ENCODE measurements at regions not wholly inside any gene's neighbourhood (a gene's known extent, or its start where the extent isn't known, plus 50 kb on each side); places are given as distances from the start of the nearest gene placed in this dataset.

DNA sequence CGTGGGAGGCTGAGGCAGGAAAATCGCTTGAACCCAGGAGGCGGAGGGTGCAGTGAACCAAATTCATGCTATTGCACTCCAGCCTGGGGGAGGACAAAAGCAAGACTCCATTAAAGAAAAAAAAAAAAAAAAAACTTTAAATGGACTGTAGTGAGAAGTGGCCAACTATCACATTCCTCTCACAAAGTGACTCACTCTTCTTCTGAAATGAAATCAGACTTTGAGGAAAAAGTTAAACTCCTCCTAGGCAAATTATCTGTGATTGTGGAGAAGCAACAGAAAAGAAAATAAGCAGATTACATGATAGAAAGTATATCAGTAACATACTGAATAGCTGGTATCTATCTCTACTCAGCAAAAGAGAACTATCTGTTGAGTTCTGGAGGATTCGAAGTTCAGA lies 234.3 kb upstream of the PHF14 start:
- Histone ChIP-seq H3K4ac (ENCODE audit: low read depth, low read length) (no peak overlapping the region), H3K27ac (ENCODE audit: insufficient read depth, low read length) (no peak overlapping the region), H3K27me3 (ENCODE audit: control insufficient read depth, insufficient read depth, low read length) (no peaks in the 10 kb centered on the region), H2AFZ (replicated peaks; ENCODE audit: low read length, poor library complexity) (no peak overlapping the region), H3K56ac (ENCODE audit: extremely low read depth, insufficient read depth, low read length) (no peak overlapping the region), H3K4me3 (ENCODE audit: insufficient read depth, low read depth, low read length) (no peak overlapping the region), H4K8ac (ENCODE audit: low read depth in 2 of 2, low read length in 2 of 2) (no peak overlapping the region), H3K4me1 (ENCODE audit: control insufficient read depth, insufficient read depth, low read length) (no peaks in the 10 kb centered on the region), H2AK5ac (ENCODE audit: low read depth, low read length) (no peak overlapping the region), H3K23ac (ENCODE audit: low read depth, low read length) (no peak overlapping the region), H3K79me1 (ENCODE audit: low read depth in 1 of 2, low read length in 2 of 2) (no peaks in the 10 kb centered on the region), H3K36me3 (ENCODE audit: control insufficient read depth, insufficient read depth, low read length) (no peaks in the 10 kb centered on the region), H4K5ac (ENCODE audit: low read depth, low read length) (no peak overlapping the region), H2BK5ac (ENCODE audit: low read depth, low read length, poor library complexity, severe bottlenecking) (no peak overlapping the region), H3K4me2 (ENCODE audit: low read depth, low read length) (no peak overlapping the region), H3K9me3 (ENCODE audit: control insufficient read depth, insufficient read depth, low read length) (peaks cover 13% of the 10 kb centered on the region; the same call in 1 of the 2 replicates), H3K18ac (ENCODE audit: low read depth, low read length) (no peak overlapping the region), H2AK9ac (replicated peaks; ENCODE audit: low read depth, low read length, poor library complexity) (no peak overlapping the region), H2BK120ac (ENCODE audit: low read depth, low read length) (no peak overlapping the region), H4K20me1 (ENCODE audit: insufficient read depth, low read length) (no peaks in the 10 kb centered on the region), H4K91ac (ENCODE audit: insufficient read depth, low read depth, low read length) (no peak overlapping the region), H3K14ac (replicated peaks; ENCODE audit: low read depth, low read length) (no peak overlapping the region), H3K9me1 (ENCODE audit: insufficient read depth, low read length) (no peaks in the 10 kb centered on the region), H3K9ac (ENCODE audit: low read depth, low read length) (no peak overlapping the region), H2BK15ac (ENCODE audit: low read depth, low read length) (no peak overlapping the region), H2BK20ac (ENCODE audit: low read depth, low read length) (no peak overlapping the region)
- WGBS, 2 experiments (ENCODE audit: extremely low coverage in 2 of 2, insufficient read length in 1 of 2) = no CpG with 5 or more reads among the region's 4 CpGs
- in situ Hi-C loops (cut with MboI; ENCODE audit: low sequenced_read_pairs) (no loop called here), dilution Hi-C loops (cut with HindIII; ENCODE audit: low sequenced_read_pairs, unreplicated experiment) (no loop called here), intact Hi-C loops (cut with micrococcal nuclease) (no loop called here)
- CTCF ChIA-PET = no interaction called here
- BruUV-seq (replicated peaks) = no TSS peak
- TF ChIP-seq RAD21 (IDR thresholded peaks at IDR 0.05; ENCODE audit: low read length) (no peak), FOS (IDR thresholded peaks at IDR 0.05; ENCODE audit: low read depth, low read length) (no peak), CHD1 (IDR thresholded peaks at IDR 0.05; ENCODE audit: low read depth, low read length) (no peak)
- POLR2A ChIA-PET (ENCODE audit: unreplicated experiment) = no interaction called here
- ATAC-seq (ENCODE audit: low read depth) (no peak), DNase-seq (no peak)

Measured in IMR-90 (cell line).